ENCODE measurements at regions not wholly inside any gene's neighbourhood (a gene's known extent, or its start where the extent isn't known, plus 50 kb on each side); places are given as distances from the start of the nearest gene placed in this dataset.
"Not testable (repeated sequence)": the region's sequence is repeated elsewhere in the genome, so short reads cannot be mapped to it uniquely, and the experiment has no call there.

DNA sequence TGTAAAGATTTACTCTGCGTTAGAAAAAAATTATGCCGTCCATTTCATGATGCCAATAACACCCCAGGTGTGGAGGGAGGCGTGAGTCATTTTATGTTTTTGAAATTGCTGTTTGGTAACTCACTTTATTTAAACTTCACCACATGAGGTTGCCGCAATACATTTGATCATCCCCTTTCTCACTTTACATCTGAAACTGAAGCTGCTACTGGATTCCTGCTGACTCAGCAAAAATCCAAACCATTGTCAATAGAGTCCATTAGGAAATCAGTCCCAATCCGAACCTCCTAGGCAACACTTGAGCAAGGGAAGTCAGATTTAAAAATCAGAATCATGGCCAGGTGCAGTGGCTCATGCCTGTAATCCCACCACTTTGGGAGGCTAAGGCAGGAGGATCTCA lies 136.6 kb upstream of the SVIL start:
- H3K4me1 ChIP-seq, result no peaks in the 10 kb centered on the region
- no peak overlapping the region for H3K27ac ChIP-seq
- H3K9me3 ChIP-seq, result no peaks in the 10 kb centered on the region
- H3K4me3 ChIP-seq, result no peak overlapping the region
- TF ChIP-seq POLR2A (IDR thresholded peaks at IDR 0.05), result no peak
- DNase-seq (ENCODE audit: low spot score in 2 of 2), result no peak
- H3K36me3 ChIP-seq, result no peaks in the 10 kb centered on the region
- intact Hi-C loops (cut with DNase I; ENCODE audit: low total_unique reads), result no loop called here
- H3K27me3 ChIP-seq, result no peaks in the 10 kb centered on the region

GRCh38 chr10:29769277-29769676 lies 134.5 kb upstream of the SVIL start:
- H3K27ac ChIP-seq; H3K27me3 ChIP-seq; H3K4me1 ChIP-seq; H3K4me3 ChIP-seq; H3K9me3 ChIP-seq; H3K36me3 ChIP-seq; DNase-seq (ENCODE audit: low spot score in 2 of 2); intact Hi-C loops (cut with DNase I; ENCODE audit: low total_unique reads): not testable (repeated sequence)

GRCh38 chr10:29767968-29768367 lies 133.2 kb upstream of the SVIL start:
- intact Hi-C loops (cut with DNase I; ENCODE audit: low total_unique reads), result no loop called here
- H3K36me3 ChIP-seq, result no peaks in the 10 kb centered on the region
- no peaks in the 10 kb centered on the region for H3K4me1 ChIP-seq
- TF ChIP-seq POLR2AphosphoS5 (IDR thresholded peaks at IDR 0.05) (no peak), POLR2A (IDR thresholded peaks at IDR 0.05) (no peak), CTCF (IDR thresholded peaks at IDR 0.05) (no peak)
- H3K27ac ChIP-seq, result no peak overlapping the region
- DNase-seq (ENCODE audit: low spot score in 2 of 2), result no peak
- H3K9me3 ChIP-seq, result no peaks in the 10 kb centered on the region
- no peak overlapping the region for H3K4me3 ChIP-seq
- H3K27me3 ChIP-seq, result no peaks in the 10 kb centered on the region

DNA sequence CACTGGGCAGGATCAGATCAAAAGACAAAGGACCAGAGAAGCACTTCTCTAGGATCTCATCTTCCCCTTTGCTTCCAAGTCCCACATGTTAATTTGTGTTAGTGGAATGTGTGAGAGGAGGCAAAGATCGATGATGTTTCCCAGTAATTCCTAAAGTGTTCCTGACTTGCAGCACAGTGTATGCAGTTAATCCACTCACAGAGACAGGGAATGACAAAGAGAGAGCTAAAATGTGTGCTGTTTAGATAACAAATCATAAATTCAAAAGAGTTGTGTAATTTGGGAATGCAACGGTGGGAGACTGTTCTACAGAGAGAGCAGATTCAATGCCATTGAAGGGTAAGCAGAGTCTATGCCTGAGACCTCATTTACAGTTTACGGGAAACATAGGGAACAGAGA lies 132.0 kb upstream of the SVIL start:
- no peak for TF ChIP-seq CTCF (IDR thresholded peaks at IDR 0.05)
- TF ChIP-seq POLR2A (IDR thresholded peaks at IDR 0.05), result no peak
- TF ChIP-seq POLR2AphosphoS5 (IDR thresholded peaks at IDR 0.05), result no peak
- intact Hi-C loops (cut with DNase I; ENCODE audit: low total_unique reads), result no loop called here

DNA sequence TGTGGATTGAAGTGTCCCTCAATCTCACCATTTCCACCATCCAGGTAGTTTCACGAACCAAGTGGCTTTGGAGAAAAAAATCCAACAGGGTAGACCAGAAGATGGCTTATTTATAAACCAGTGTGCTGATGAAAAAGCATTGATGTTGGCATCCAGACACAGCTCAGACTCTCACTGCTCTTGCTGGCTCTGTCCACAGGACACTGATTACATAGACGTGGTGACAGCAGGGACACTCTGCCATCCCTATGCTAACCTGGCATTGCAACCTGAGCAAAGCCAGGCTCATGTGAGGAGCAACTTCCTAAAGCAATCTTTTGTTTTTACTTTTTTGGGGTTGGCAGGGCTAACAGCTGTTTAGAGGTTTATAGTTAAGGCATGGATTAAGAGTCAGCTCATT lies 130.6 kb upstream of the SVIL start:
- no peak for TF ChIP-seq CTCF (IDR thresholded peaks at IDR 0.05)
- no peak for TF ChIP-seq POLR2A (IDR thresholded peaks at IDR 0.05)
- no peak for TF ChIP-seq POLR2AphosphoS5 (IDR thresholded peaks at IDR 0.05)
- intact Hi-C loops (cut with DNase I; ENCODE audit: low total_unique reads), result no loop called here
- H3K9me3 ChIP-seq, result no peaks in the 10 kb centered on the region
- no peak overlapping the region for H3K4me3 ChIP-seq
- H3K27me3 ChIP-seq, result no peaks in the 10 kb centered on the region
- H3K27ac ChIP-seq, result no peak overlapping the region
- H3K4me1 ChIP-seq, result no peaks in the 10 kb centered on the region
- H3K36me3 ChIP-seq, result no peaks in the 10 kb centered on the region
- no peak for DNase-seq (ENCODE audit: low spot score in 2 of 2)

More for the DNA sequence above, 132.0 kb upstream of the SVIL start:
- Histone ChIP-seq H3K4me3 (no peak overlapping the region), H3K36me3 (no peaks in the 10 kb centered on the region), H3K9me3 (no peaks in the 10 kb centered on the region), H3K27me3 (no peaks in the 10 kb centered on the region), H3K4me1 (no peaks in the 10 kb centered on the region), H3K27ac (no peak overlapping the region)
- DNase-seq (ENCODE audit: low spot score in 2 of 2), result no peak

DNA sequence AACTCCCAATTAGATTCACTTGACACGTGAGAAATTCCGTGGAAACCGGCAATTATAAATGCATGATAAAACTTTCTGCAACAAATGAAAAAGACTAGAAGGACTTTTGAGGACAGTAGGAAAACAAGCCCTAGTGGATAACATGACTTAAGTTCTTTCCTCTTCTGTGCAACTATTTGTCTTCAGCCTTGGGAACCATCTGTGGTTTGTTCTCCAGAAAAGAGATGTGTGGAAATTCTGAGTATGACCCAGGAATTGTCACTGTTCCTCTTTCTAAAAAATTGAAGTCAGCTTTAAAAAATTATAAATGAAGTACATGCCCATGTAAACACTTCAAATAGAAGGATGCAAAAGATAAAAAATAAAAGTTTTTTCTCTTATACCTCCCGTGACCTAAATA lies 128.6 kb upstream of the SVIL start:
- no peak for DNase-seq (ENCODE audit: low spot score in 2 of 2)
- Histone ChIP-seq H3K9me3 (no peaks in the 10 kb centered on the region), H3K4me3 (no peak overlapping the region), H3K36me3 (no peaks in the 10 kb centered on the region), H3K4me1 (no peaks in the 10 kb centered on the region), H3K27me3 (no peaks in the 10 kb centered on the region), H3K27ac (no peak overlapping the region)
- intact Hi-C loops (cut with DNase I; ENCODE audit: low total_unique reads), result no loop called here
- TF ChIP-seq POLR2AphosphoS5 (IDR thresholded peaks at IDR 0.05) (no peak), POLR2A (IDR thresholded peaks at IDR 0.05) (no peak), CTCF (IDR thresholded peaks at IDR 0.05) (no peak)

All from breast epithelium (tissue), 4 donors.